KOPT-K1 (cell line): ENCODE measurements at regions not wholly inside any gene's neighbourhood (a gene's known extent, or its start where the extent isn't known, plus 50 kb on each side); places are given as distances from the start of the nearest gene placed in this dataset.

ENCODE experiments used
- H3K27ac ChIP-seq: fragments of 200-600 bp; sonication (generic); 2 replicates; pipeline ENCODE4 v1.5.1; 2016; ENCODE audit warnings: antibody characterized with exemption, mild to moderate bottlenecking, low read depth, low read length; ENCODE audit not compliant: poor library complexity, severe bottlenecking
- H3K36me3 ChIP-seq: fragments of 200-600 bp; sonication (generic); 2 replicates; pipeline ENCODE4 v1.5.1; 2017; ENCODE audit warnings: antibody characterized with exemption, mild to moderate bottlenecking, low read length, moderate library complexity; ENCODE audit not compliant: insufficient read depth
- H3K9me3 ChIP-seq: fragments of 200-600 bp; sonication (generic); 2 replicates; pipeline ENCODE4 v1.5.1; 2017; ENCODE audit warnings: antibody characterized with exemption, low read length, mild to moderate bottlenecking; ENCODE audit not compliant: insufficient read depth, poor library complexity, severe bottlenecking

- no peak overlapping the region for H3K27ac ChIP-seq
- H3K9me3 ChIP-seq: no peaks in the 10 kb centered on the region
- no peaks in the 10 kb centered on the region for H3K36me3 ChIP-seq
Measured at GRCh38 chr7:125396466-125397151, 467.0 kb upstream of the POT1 start.

- no peaks in the 10 kb centered on the region for H3K36me3 ChIP-seq
- no peaks in the 10 kb centered on the region for H3K9me3 ChIP-seq
- H3K27ac ChIP-seq: no peak overlapping the region
Measured at GRCh38 chr7:125391921-125392320, 462.3 kb upstream of the POT1 start.

GRCh38 chr7:125390981-125391380 is 461.4 kb upstream of the POT1 start:
- no peak overlapping the region for H3K27ac ChIP-seq
- H3K9me3 ChIP-seq: no peaks in the 10 kb centered on the region
- no peaks in the 10 kb centered on the region for H3K36me3 ChIP-seq

GRCh38 chr7:125386211-125386610 is 456.6 kb upstream of the POT1 start:
- H3K9me3 ChIP-seq: no peaks in the 10 kb centered on the region
- H3K36me3 ChIP-seq: no peaks in the 10 kb centered on the region
- no peak overlapping the region for H3K27ac ChIP-seq

- no peaks in the 10 kb centered on the region for H3K9me3 ChIP-seq
- no peaks in the 10 kb centered on the region for H3K36me3 ChIP-seq
- H3K27ac ChIP-seq: no peak overlapping the region
Measured at GRCh38 chr7:125383324-125383723, 453.7 kb upstream of the POT1 start.

GRCh38 chr7:125382401-125382800 is 452.8 kb upstream of the POT1 start:
- Histone ChIP-seq H3K27ac (no peak overlapping the region), H3K36me3 (no peaks in the 10 kb centered on the region), H3K9me3 (no peaks in the 10 kb centered on the region)

- Histone ChIP-seq H3K27ac (no peak overlapping the region), H3K36me3 (no peaks in the 10 kb centered on the region), H3K9me3 (no peaks in the 10 kb centered on the region)
Measured at GRCh38 chr7:125375942-125376341, 446.3 kb upstream of the POT1 start.

- Histone ChIP-seq H3K9me3 (no peaks in the 10 kb centered on the region), H3K36me3 (no peaks in the 10 kb centered on the region), H3K27ac (no peak overlapping the region)
Measured at GRCh38 chr7:125370502-125370901, 440.9 kb upstream of the POT1 start.

- Histone ChIP-seq H3K9me3 (no peaks in the 10 kb centered on the region), H3K36me3 (no peaks in the 10 kb centered on the region), H3K27ac (no peak overlapping the region)
Measured at GRCh38 chr7:125363873-125364272, 434.2 kb upstream of the POT1 start.

GRCh38 chr7:125358551-125359167 is 429.0 kb upstream of the POT1 start:
- no peaks in the 10 kb centered on the region for H3K9me3 ChIP-seq
- no peak overlapping the region for H3K27ac ChIP-seq
- H3K36me3 ChIP-seq: no peaks in the 10 kb centered on the region

GRCh38 chr7:125357676-125358455 is 428.2 kb upstream of the POT1 start:
- Histone ChIP-seq H3K27ac (no peak overlapping the region), H3K9me3 (no peaks in the 10 kb centered on the region), H3K36me3 (no peaks in the 10 kb centered on the region)

GRCh38 chr7:125355899-125356298 is 426.3 kb upstream of the POT1 start:
- no peaks in the 10 kb centered on the region for H3K36me3 ChIP-seq
- H3K9me3 ChIP-seq: no peaks in the 10 kb centered on the region
- H3K27ac ChIP-seq: no peak overlapping the region

- Histone ChIP-seq H3K27ac (no peak overlapping the region), H3K36me3 (no peaks in the 10 kb centered on the region), H3K9me3 (no peaks in the 10 kb centered on the region)
Measured at GRCh38 chr7:125347269-125347668, 417.6 kb upstream of the POT1 start.

- H3K36me3 ChIP-seq: no peaks in the 10 kb centered on the region
- no peak overlapping the region for H3K27ac ChIP-seq
- no peaks in the 10 kb centered on the region for H3K9me3 ChIP-seq
Measured at GRCh38 chr7:125338110-125338509, 408.5 kb upstream of the POT1 start.

- H3K27ac ChIP-seq: no peak overlapping the region
- H3K9me3 ChIP-seq: no peaks in the 10 kb centered on the region
- H3K36me3 ChIP-seq: no peaks in the 10 kb centered on the region
Measured at GRCh38 chr7:125336326-125336725, 406.7 kb upstream of the POT1 start.
